ENCODE measurements at regions not wholly inside any gene's neighbourhood (a gene's known extent, or its start where the extent isn't known, plus 50 kb on each side); places are given as distances from the start of the nearest gene placed in this dataset.

GRCh38 chr9:75653335-75653734 is 237.1 kb upstream of the PCSK5 start:
- Histone ChIP-seq H3K36me3 (ENCODE audit: control insufficient read depth, insufficient read depth, low read length) (no peaks in the 10 kb centered on the region), H3K4me1 (ENCODE audit: control insufficient read depth, insufficient read depth, low read length) (no peaks in the 10 kb centered on the region), H3K27ac (ENCODE audit: low read depth, low read length) (no peak overlapping the region), H3K4me3 (ENCODE audit: low read depth, low read length) (no peak overlapping the region), H3K27me3 (ENCODE audit: control insufficient read depth, insufficient read depth, low read length) (no peaks in the 10 kb centered on the region), H3K9me3 (ENCODE audit: control insufficient read depth, insufficient read depth, low read length) (no peaks in the 10 kb centered on the region)
- DNase-seq (ENCODE audit: low read depth in 4 of 6, low spot score in 6 of 6), result no peak
- no CpG with 5 or more reads among the region's 1 CpG for WGBS (ENCODE audit: insufficient coverage)

GRCh38 chr9:75653750-75654149 is 236.7 kb upstream of the PCSK5 start:
- Histone ChIP-seq H3K27me3 (ENCODE audit: control insufficient read depth, insufficient read depth, low read length) (no peaks in the 10 kb centered on the region), H3K9me3 (ENCODE audit: control insufficient read depth, insufficient read depth, low read length) (no peaks in the 10 kb centered on the region), H3K27ac (ENCODE audit: low read depth, low read length) (no peak overlapping the region), H3K4me1 (ENCODE audit: control insufficient read depth, insufficient read depth, low read length) (no peaks in the 10 kb centered on the region), H3K36me3 (ENCODE audit: control insufficient read depth, insufficient read depth, low read length) (no peaks in the 10 kb centered on the region), H3K4me3 (ENCODE audit: low read depth, low read length) (no peak overlapping the region)
- DNase-seq (ENCODE audit: low read depth in 4 of 6, low spot score in 6 of 6), result no peak
- WGBS (ENCODE audit: insufficient coverage), result 70% methylated on average over 2 of the region's 2 CpGs

- no peaks in the 10 kb centered on the region for H3K4me1 ChIP-seq (ENCODE audit: control insufficient read depth, insufficient read depth, low read length)
- 65% methylated on average over 2 of the region's 5 CpGs for WGBS (ENCODE audit: insufficient coverage)
- no peak overlapping the region for H3K4me3 ChIP-seq (ENCODE audit: low read depth, low read length)
- no peak for DNase-seq (ENCODE audit: low read depth in 4 of 6, low spot score in 6 of 6)
- H3K9me3 ChIP-seq (ENCODE audit: control insufficient read depth, insufficient read depth, low read length), result no peaks in the 10 kb centered on the region
- H3K36me3 ChIP-seq (ENCODE audit: control insufficient read depth, insufficient read depth, low read length), result no peaks in the 10 kb centered on the region
- no peaks in the 10 kb centered on the region for H3K27me3 ChIP-seq (ENCODE audit: control insufficient read depth, insufficient read depth, low read length)
- H3K27ac ChIP-seq (ENCODE audit: low read depth, low read length), result no peak overlapping the region
Measured at GRCh38 chr9:75657015-75657414, 233.5 kb upstream of the PCSK5 start.

- Histone ChIP-seq H3K4me3 (ENCODE audit: low read depth, low read length) (no peak overlapping the region), H3K9me3 (ENCODE audit: control insufficient read depth, insufficient read depth, low read length) (no peaks in the 10 kb centered on the region), H3K4me1 (ENCODE audit: control insufficient read depth, insufficient read depth, low read length) (no peaks in the 10 kb centered on the region), H3K27me3 (ENCODE audit: control insufficient read depth, insufficient read depth, low read length) (no peaks in the 10 kb centered on the region), H3K27ac (ENCODE audit: low read depth, low read length) (no peak overlapping the region), H3K36me3 (ENCODE audit: control insufficient read depth, insufficient read depth, low read length) (no peaks in the 10 kb centered on the region)
- peak in 1 of 6 donors; percentile 12 for DNase-seq (ENCODE audit: low read depth in 4 of 6, low spot score in 6 of 6)
- WGBS (ENCODE audit: insufficient coverage), result 86% methylated on average over 2 of the region's 9 CpGs
Measured at GRCh38 chr9:75658301-75658905, 232.1 kb upstream of the PCSK5 start.

GRCh38 chr9:75664597-75664996 is 225.9 kb upstream of the PCSK5 start:
- H3K27ac ChIP-seq (ENCODE audit: low read depth, low read length), result no peak overlapping the region

GRCh38 chr9:75666856-75667554 is 223.5 kb upstream of the PCSK5 start:
- peak in 3 of 6 donors; percentile 17 to 79 (median 30) for DNase-seq (ENCODE audit: low read depth in 4 of 6, low spot score in 6 of 6)

More at GRCh38 chr9:75664597-75664996, 225.9 kb upstream of the PCSK5 start:
- Histone ChIP-seq H3K4me1 (ENCODE audit: control insufficient read depth, insufficient read depth, low read length) (no peaks in the 10 kb centered on the region), H3K4me3 (ENCODE audit: low read depth, low read length) (no peak overlapping the region), H3K36me3 (ENCODE audit: control insufficient read depth, insufficient read depth, low read length) (no peaks in the 10 kb centered on the region), H3K27me3 (ENCODE audit: control insufficient read depth, insufficient read depth, low read length) (no peaks in the 10 kb centered on the region), H3K9me3 (ENCODE audit: control insufficient read depth, insufficient read depth, low read length) (no peaks in the 10 kb centered on the region)
- DNase-seq (ENCODE audit: low read depth in 4 of 6, low spot score in 6 of 6), result peak in 1 of 6 donors; percentile 29
- no CpG with 5 or more reads among the region's 4 CpGs for WGBS (ENCODE audit: insufficient coverage)

GRCh38 chr9:75669721-75670120 is 220.8 kb upstream of the PCSK5 start:
- H3K27ac ChIP-seq (ENCODE audit: low read depth, low read length), result no peak overlapping the region
- H3K4me3 ChIP-seq (ENCODE audit: low read depth, low read length), result no peak overlapping the region
- WGBS (ENCODE audit: insufficient coverage), result 36% methylated on average over 2 of the region's 2 CpGs
- no peaks in the 10 kb centered on the region for H3K4me1 ChIP-seq (ENCODE audit: control insufficient read depth, insufficient read depth, low read length)
- no peak for DNase-seq (ENCODE audit: low read depth in 4 of 6, low spot score in 6 of 6)
- H3K27me3 ChIP-seq (ENCODE audit: control insufficient read depth, insufficient read depth, low read length), result no peaks in the 10 kb centered on the region
- no peaks in the 10 kb centered on the region for H3K36me3 ChIP-seq (ENCODE audit: control insufficient read depth, insufficient read depth, low read length)
- no peaks in the 10 kb centered on the region for H3K9me3 ChIP-seq (ENCODE audit: control insufficient read depth, insufficient read depth, low read length)

More at GRCh38 chr9:75666856-75667554, 223.5 kb upstream of the PCSK5 start:
- WGBS (ENCODE audit: insufficient coverage), result 36% methylated on average over 3 of the region's 10 CpGs
- no peaks in the 10 kb centered on the region for H3K4me1 ChIP-seq (ENCODE audit: control insufficient read depth, insufficient read depth, low read length)
- H3K27ac ChIP-seq (ENCODE audit: low read depth, low read length), result no peak overlapping the region
- H3K4me3 ChIP-seq (ENCODE audit: low read depth, low read length), result no peak overlapping the region
- H3K36me3 ChIP-seq (ENCODE audit: control insufficient read depth, insufficient read depth, low read length), result no peaks in the 10 kb centered on the region
- no peaks in the 10 kb centered on the region for H3K9me3 ChIP-seq (ENCODE audit: control insufficient read depth, insufficient read depth, low read length)
- no peaks in the 10 kb centered on the region for H3K27me3 ChIP-seq (ENCODE audit: control insufficient read depth, insufficient read depth, low read length)

- no peaks in the 10 kb centered on the region for H3K4me1 ChIP-seq (ENCODE audit: control insufficient read depth, insufficient read depth, low read length)
- H3K27me3 ChIP-seq (ENCODE audit: control insufficient read depth, insufficient read depth, low read length), result no peaks in the 10 kb centered on the region
- no peaks in the 10 kb centered on the region for H3K9me3 ChIP-seq (ENCODE audit: control insufficient read depth, insufficient read depth, low read length)
- peak in 1 of 6 donors; percentile 40 for DNase-seq (ENCODE audit: low read depth in 4 of 6, low spot score in 6 of 6)
- H3K4me3 ChIP-seq (ENCODE audit: low read depth, low read length), result no peak overlapping the region
- no peak overlapping the region for H3K27ac ChIP-seq (ENCODE audit: low read depth, low read length)
- 63% methylated on average over 1 of the region's 1 CpG for WGBS (ENCODE audit: insufficient coverage)
- H3K36me3 ChIP-seq (ENCODE audit: control insufficient read depth, insufficient read depth, low read length), result no peaks in the 10 kb centered on the region
Measured at GRCh38 chr9:75671354-75671753, 219.1 kb upstream of the PCSK5 start.

GRCh38 chr9:75672478-75672877 is 218.0 kb upstream of the PCSK5 start:
- Histone ChIP-seq H3K27me3 (ENCODE audit: control insufficient read depth, insufficient read depth, low read length) (no peaks in the 10 kb centered on the region), H3K27ac (ENCODE audit: low read depth, low read length) (no peak overlapping the region), H3K4me3 (ENCODE audit: low read depth, low read length) (no peak overlapping the region), H3K36me3 (ENCODE audit: control insufficient read depth, insufficient read depth, low read length) (no peaks in the 10 kb centered on the region), H3K4me1 (ENCODE audit: control insufficient read depth, insufficient read depth, low read length) (no peaks in the 10 kb centered on the region), H3K9me3 (ENCODE audit: control insufficient read depth, insufficient read depth, low read length) (no peaks in the 10 kb centered on the region)
- WGBS (ENCODE audit: insufficient coverage), result no CpG with 5 or more reads among the region's 1 CpG
- DNase-seq (ENCODE audit: low read depth in 4 of 6, low spot score in 6 of 6), result no peak

GRCh38 chr9:75683591-75683990 is 206.9 kb upstream of the PCSK5 start:
- Histone ChIP-seq H3K27me3 (ENCODE audit: control insufficient read depth, insufficient read depth, low read length) (no peaks in the 10 kb centered on the region), H3K4me1 (ENCODE audit: control insufficient read depth, insufficient read depth, low read length) (no peaks in the 10 kb centered on the region), H3K9me3 (ENCODE audit: control insufficient read depth, insufficient read depth, low read length) (no peaks in the 10 kb centered on the region), H3K4me3 (ENCODE audit: low read depth, low read length) (no peak overlapping the region), H3K36me3 (ENCODE audit: control insufficient read depth, insufficient read depth, low read length) (no peaks in the 10 kb centered on the region), H3K27ac (ENCODE audit: low read depth, low read length) (no peak overlapping the region)
- no peak for DNase-seq (ENCODE audit: low read depth in 4 of 6, low spot score in 6 of 6)
- WGBS (ENCODE audit: insufficient coverage), result no CpG with 5 or more reads among the region's 1 CpG
